Left ventricle myocardium inferior (tissue), 1 donor: ENCODE measurements at regions not wholly inside any gene's neighbourhood (a gene's known extent, or its start where the extent isn't known, plus 50 kb on each side); places are given as distances from the start of the nearest gene placed in this dataset.

Experiments used
- DNase-seq: peaks from one replicate; pipeline ENCODE4 v3.0.0-alpha.2; 2020
- H3K27ac ChIP-seq: fragments of 200-600 bp; replicated peaks from 2 replicates; pipeline ENCODE4 v1.8.0; 2021
- H3K27me3 ChIP-seq: fragments of 200-600 bp; 2 replicates; pipeline ENCODE4 v1.8.0; 2021; ENCODE audit warnings: low read depth
- H3K36me3 ChIP-seq: fragments of 200-600 bp; 2 replicates; pipeline ENCODE4 v1.8.0; 2021
- H3K4me1 ChIP-seq: fragments of 200-600 bp; 2 replicates; pipeline ENCODE4 v1.8.0; 2021
- H3K4me3 ChIP-seq: fragments of 200-600 bp; 2 replicates; pipeline ENCODE4 v1.8.0; 2021; ENCODE audit warnings: mild to moderate bottlenecking, moderate library complexity
- H3K9me3 ChIP-seq: fragments of 200-600 bp; replicated peaks from 2 replicates; pipeline ENCODE4 v1.8.0; 2021
- intact Hi-C: fragments of 100-400 bp; cut with micrococcal nuclease; formaldehyde crosslinking; loops from one replicate; pipeline ENCODE4 v1.11.0; 2022
- TF ChIP-seq, protein P1 (sequence below): fragments of 200-600 bp; IDR thresholded peaks from 2 replicates; pipeline ENCODE4 v1.8.0; 2021; ENCODE audit warnings: antibody characterized with exemption, mild to moderate bottlenecking, borderline replicate concordance
- donor health status: DM: no; HTN: yes; CAD: no; lungs with severe emphysema.

- Histone ChIP-seq H3K9me3 (peaks cover 14% of the 10 kb centered on the region), H3K36me3 (no peaks in the 10 kb centered on the region), H3K27me3 (peaks cover 66% of the 10 kb centered on the region), H3K27ac (no peak overlapping the region), H3K4me1 (no peaks in the 10 kb centered on the region), H3K4me3 (no peak overlapping the region)
- no peak for DNase-seq
- intact Hi-C loops, result no loop called here
- TF ChIP-seq, protein P1, sequence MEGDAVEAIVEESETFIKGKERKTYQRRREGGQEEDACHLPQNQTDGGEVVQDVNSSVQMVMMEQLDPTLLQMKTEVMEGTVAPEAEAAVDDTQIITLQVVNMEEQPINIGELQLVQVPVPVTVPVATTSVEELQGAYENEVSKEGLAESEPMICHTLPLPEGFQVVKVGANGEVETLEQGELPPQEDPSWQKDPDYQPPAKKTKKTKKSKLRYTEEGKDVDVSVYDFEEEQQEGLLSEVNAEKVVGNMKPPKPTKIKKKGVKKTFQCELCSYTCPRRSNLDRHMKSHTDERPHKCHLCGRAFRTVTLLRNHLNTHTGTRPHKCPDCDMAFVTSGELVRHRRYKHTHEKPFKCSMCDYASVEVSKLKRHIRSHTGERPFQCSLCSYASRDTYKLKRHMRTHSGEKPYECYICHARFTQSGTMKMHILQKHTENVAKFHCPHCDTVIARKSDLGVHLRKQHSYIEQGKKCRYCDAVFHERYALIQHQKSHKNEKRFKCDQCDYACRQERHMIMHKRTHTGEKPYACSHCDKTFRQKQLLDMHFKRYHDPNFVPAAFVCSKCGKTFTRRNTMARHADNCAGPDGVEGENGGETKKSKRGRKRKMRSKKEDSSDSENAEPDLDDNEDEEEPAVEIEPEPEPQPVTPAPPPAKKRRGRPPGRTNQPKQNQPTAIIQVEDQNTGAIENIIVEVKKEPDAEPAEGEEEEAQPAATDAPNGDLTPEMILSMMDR, result no peak
Measured at GRCh38 chr9:135397142-135397541, 82.4 kb upstream of the PPP1R26 start.

- H3K9me3 ChIP-seq, result peaks cover 14% of the 10 kb centered on the region
- H3K4me3 ChIP-seq, result no peak overlapping the region
- no peaks in the 10 kb centered on the region for H3K4me1 ChIP-seq
- intact Hi-C loops, result no loop called here
- no peak overlapping the region for H3K27ac ChIP-seq
- H3K36me3 ChIP-seq, result no peaks in the 10 kb centered on the region
- TF ChIP-seq, protein P1, result no peak
- H3K27me3 ChIP-seq, result peaks cover 69% of the 10 kb centered on the region
- DNase-seq, result no peak
Measured at GRCh38 chr9:135399000-135399649, 80.5 kb upstream of the PPP1R26 start.

- no peaks in the 10 kb centered on the region for H3K36me3 ChIP-seq
- TF ChIP-seq, protein P1, result no peak
- DNase-seq, result no peak
- intact Hi-C loops, result no loop called here
- no peak overlapping the region for H3K27ac ChIP-seq
- peaks cover 80% of the 10 kb centered on the region for H3K27me3 ChIP-seq
- H3K4me1 ChIP-seq, result no peaks in the 10 kb centered on the region
- peaks cover 14% of the 10 kb centered on the region for H3K9me3 ChIP-seq
- H3K4me3 ChIP-seq, result no peak overlapping the region
Measured at GRCh38 chr9:135400496-135400895, 79.1 kb upstream of the PPP1R26 start.

DNA sequence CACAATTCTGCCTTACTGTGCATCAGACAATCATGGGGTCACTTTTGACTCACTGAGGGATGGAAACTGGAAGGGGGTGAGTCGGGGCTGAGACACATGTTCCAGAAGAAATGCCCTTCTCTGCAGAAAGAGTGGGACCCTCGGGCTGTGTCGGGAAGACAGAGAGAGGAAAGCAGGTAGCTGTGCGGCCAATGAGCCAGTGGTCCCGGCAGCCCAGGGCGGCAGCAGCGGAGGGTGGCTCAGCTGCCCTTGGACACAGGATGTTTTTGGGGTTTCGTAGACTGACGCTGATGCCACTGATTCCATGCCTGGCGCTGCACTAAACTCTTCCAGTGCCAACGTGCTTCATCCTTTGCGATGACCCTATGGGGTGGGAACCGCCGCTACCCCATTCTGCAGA, 78.4 kb upstream of the PPP1R26 start:
- Histone ChIP-seq H3K4me1 (no peaks in the 10 kb centered on the region), H3K27ac (no peak overlapping the region), H3K36me3 (no peaks in the 10 kb centered on the region), H3K4me3 (no peak overlapping the region), H3K9me3 (peaks cover 7% of the 10 kb centered on the region), H3K27me3 (peaks cover 79% of the 10 kb centered on the region)
- no peak for DNase-seq
- TF ChIP-seq, protein P1, result no peak
- intact Hi-C loops, result no loop called here

- intact Hi-C loops, result no loop called here
- DNase-seq, result no peak
- peaks cover 89% of the 10 kb centered on the region for H3K27me3 ChIP-seq
Measured at GRCh38 chr9:135402048-135402738, 77.4 kb upstream of the PPP1R26 start.

More at GRCh38 chr9:135402048-135402738, 77.4 kb upstream of the PPP1R26 start:
- no peaks in the 10 kb centered on the region for H3K4me1 ChIP-seq
- peaks cover 5% of the 10 kb centered on the region for H3K9me3 ChIP-seq
- H3K36me3 ChIP-seq, result no peaks in the 10 kb centered on the region
- TF ChIP-seq, protein P1, result no peak
- no peak overlapping the region for H3K27ac ChIP-seq
- H3K4me3 ChIP-seq, result no peak overlapping the region
